HCT116 (cell line): ENCODE measurements at regions not wholly inside any gene's neighbourhood (a gene's known extent, or its start where the extent isn't known, plus 50 kb on each side); places are given as distances from the start of the nearest gene placed in this dataset.

ENCODE experiments used
- EGR1 ChIP-seq: IDR thresholded peaks from 2 replicates; pipeline ENCODE4 v1.6.1; 2012; ENCODE audit warnings: low read depth
- EZH2 ChIP-seq: fragments of 200-600 bp; sonication (generic); IDR thresholded peaks from 2 replicates; pipeline ENCODE4 v1.6.1; 2017; ENCODE audit warnings: antibody characterized with exemption, mixed run types
- EZH2phosphoT487 ChIP-seq: fragments of 200-600 bp; IDR thresholded peaks from 2 replicates; pipeline ENCODE4 v1.6.1; 2018; ENCODE audit warnings: antibody characterized with exemption, borderline replicate concordance
- POLR2A ChIP-seq: IDR thresholded peaks from 2 replicates; pipeline ENCODE4 v1.7.0; 2011; ENCODE audit warnings: borderline replicate concordance; ENCODE audit not compliant: insufficient read depth, insufficient read length; ENCODE audit errors: extremely low read depth
- POLR2AphosphoS5 ChIP-seq: IDR thresholded peaks from 2 replicates; pipeline ENCODE4 v1.6.1; 2011; ENCODE audit warnings: mild to moderate bottlenecking, low read depth, low read length, moderate library complexity
- RAD21 ChIP-seq: IDR thresholded peaks from 2 replicates; pipeline ENCODE4 v1.6.1; 2012; ENCODE audit warnings: low read depth, mild to moderate bottlenecking
- REST ChIP-seq: IDR thresholded peaks from 2 replicates; pipeline ENCODE4 v1.6.1; 2012; ENCODE audit warnings: low read depth
- SP1 ChIP-seq: IDR thresholded peaks from 2 replicates; pipeline ENCODE4 v1.6.1; 2012; ENCODE audit warnings: low read depth
- SRF ChIP-seq: IDR thresholded peaks from 2 replicates; pipeline ENCODE4 v1.6.1; 2012; ENCODE audit warnings: low read depth
- YY1 ChIP-seq: IDR thresholded peaks from 2 replicates; pipeline ENCODE4 v1.6.1; 2011; ENCODE audit warnings: low read length, low read depth, moderate library complexity, mild to moderate bottlenecking; ENCODE audit not compliant: insufficient replicate concordance; ENCODE audit errors: extremely low read depth
- TF ChIP-seq, protein P1 (sequence below), 3 experiments: fragments of 200-600 bp in 1 of 3; sonication (generic) in 1 of 3; IDR thresholded peaks in 2 of 3; conservative IDR thresholded peaks in 1 of 3; 2 replicates each; pipeline ENCODE4 v1.5.1; 2012 to 2017; ENCODE audit warnings: low read depth in 2 of 3, low read length in 2 of 3, antibody characterized with exemption in 1 of 3, borderline replicate concordance in 1 of 3, control low read depth in 1 of 3, mild to moderate bottlenecking in 1 of 3, mixed read lengths in 1 of 3, mixed run types in 1 of 3, moderate library complexity in 1 of 3; ENCODE audit not compliant: insufficient read depth in 1 of 3
- TF ChIP-seq, protein P2 (sequence below): IDR thresholded peaks from 2 replicates; pipeline ENCODE4 v1.6.1; 2012

- no peak for TF ChIP-seq POLR2AphosphoS5
- no peak for TF ChIP-seq RAD21
- TF ChIP-seq, protein P1, sequence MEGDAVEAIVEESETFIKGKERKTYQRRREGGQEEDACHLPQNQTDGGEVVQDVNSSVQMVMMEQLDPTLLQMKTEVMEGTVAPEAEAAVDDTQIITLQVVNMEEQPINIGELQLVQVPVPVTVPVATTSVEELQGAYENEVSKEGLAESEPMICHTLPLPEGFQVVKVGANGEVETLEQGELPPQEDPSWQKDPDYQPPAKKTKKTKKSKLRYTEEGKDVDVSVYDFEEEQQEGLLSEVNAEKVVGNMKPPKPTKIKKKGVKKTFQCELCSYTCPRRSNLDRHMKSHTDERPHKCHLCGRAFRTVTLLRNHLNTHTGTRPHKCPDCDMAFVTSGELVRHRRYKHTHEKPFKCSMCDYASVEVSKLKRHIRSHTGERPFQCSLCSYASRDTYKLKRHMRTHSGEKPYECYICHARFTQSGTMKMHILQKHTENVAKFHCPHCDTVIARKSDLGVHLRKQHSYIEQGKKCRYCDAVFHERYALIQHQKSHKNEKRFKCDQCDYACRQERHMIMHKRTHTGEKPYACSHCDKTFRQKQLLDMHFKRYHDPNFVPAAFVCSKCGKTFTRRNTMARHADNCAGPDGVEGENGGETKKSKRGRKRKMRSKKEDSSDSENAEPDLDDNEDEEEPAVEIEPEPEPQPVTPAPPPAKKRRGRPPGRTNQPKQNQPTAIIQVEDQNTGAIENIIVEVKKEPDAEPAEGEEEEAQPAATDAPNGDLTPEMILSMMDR (IDR thresholded peaks at IDR 0.05 in 2 of 3, conservative IDR thresholded peaks at IDR 0.05 in 1 of 3; ENCODE audit: borderline replicate concordance in 1 of 3, insufficient read depth in 1 of 3, low read depth in 2 of 3, low read length in 2 of 3), result no peak
- TF ChIP-seq SP1, result no peak
- no peak for TF ChIP-seq POLR2A
- no peak for TF ChIP-seq EZH2
- TF ChIP-seq, protein P2, sequence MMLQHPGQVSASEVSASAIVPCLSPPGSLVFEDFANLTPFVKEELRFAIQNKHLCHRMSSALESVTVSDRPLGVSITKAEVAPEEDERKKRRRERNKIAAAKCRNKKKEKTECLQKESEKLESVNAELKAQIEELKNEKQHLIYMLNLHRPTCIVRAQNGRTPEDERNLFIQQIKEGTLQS, result no peak
- TF ChIP-seq EZH2phosphoT487, result no peak
- TF ChIP-seq YY1, result no peak
- TF ChIP-seq REST, result no peak
- no peak for TF ChIP-seq EGR1
- no peak for TF ChIP-seq SRF
Measured at GRCh38 chr5:168155585-168155984, 135.9 kb upstream of the WWC1 start.
